KMS-11 (cell line): ENCODE measurements at regions not wholly inside any gene's neighbourhood (a gene's known extent, or its start where the extent isn't known, plus 50 kb on each side); places are given as distances from the start of the nearest gene placed in this dataset.

Experiments used
- H2AFZ ChIP-seq: fragments of 200-600 bp; sonication (generic); 2 replicates; pipeline ENCODE4 v1.6.1; 2016; ENCODE audit warnings: antibody characterized with exemption, mixed run types, low read depth
- H3K27ac ChIP-seq: fragments of 200-600 bp; sonication (generic); 2 replicates; pipeline ENCODE4 v1.6.1; 2016; ENCODE audit warnings: mild to moderate bottlenecking, mixed run types
- H3K27me3 ChIP-seq: fragments of 200-600 bp; sonication (generic); 2 replicates; pipeline ENCODE4 v1.6.1; 2017; ENCODE audit warnings: mild to moderate bottlenecking, low read depth, mixed run types, moderate library complexity; ENCODE audit not compliant: insufficient read depth
- H3K36me3 ChIP-seq: fragments of 200-600 bp; sonication (generic); 2 replicates; pipeline ENCODE4 v1.6.1; 2017; ENCODE audit warnings: mild to moderate bottlenecking, mixed run types; ENCODE audit not compliant: insufficient read depth
- H3K4me1 ChIP-seq: fragments of 200-600 bp; sonication (generic); 2 replicates; pipeline ENCODE4 v1.6.1; 2016; ENCODE audit warnings: mild to moderate bottlenecking, low read depth, mixed run types; ENCODE audit not compliant: poor library complexity, severe bottlenecking
- H3K4me2 ChIP-seq: fragments of 200-600 bp; sonication (generic); 2 replicates; pipeline ENCODE4 v1.7.0; 2016; ENCODE audit warnings: mild to moderate bottlenecking, mixed run types
- H3K4me3 ChIP-seq: fragments of 200-600 bp; sonication (generic); IDR thresholded peaks from 2 replicates; pipeline ENCODE4 v1.6.1; 2017; ENCODE audit warnings: low read depth, low read length, mixed read lengths; ENCODE audit not compliant: insufficient read depth
- H3K79me2 ChIP-seq: fragments of 200-600 bp; sonication (generic); 2 replicates; pipeline ENCODE4 v1.6.1; 2016; ENCODE audit warnings: low read depth, mixed run types; ENCODE audit not compliant: insufficient read depth
- H3K9ac ChIP-seq: fragments of 200-600 bp; sonication (generic); 2 replicates; pipeline ENCODE4 v1.6.1; 2016; ENCODE audit warnings: mild to moderate bottlenecking, mixed run types
- H4K20me1 ChIP-seq: fragments of 200-600 bp; sonication (generic); 2 replicates; pipeline ENCODE4 v1.6.1; 2016; ENCODE audit warnings: mild to moderate bottlenecking, mixed run types; ENCODE audit not compliant: insufficient read depth
- CTCF ChIP-seq: fragments of 200-600 bp; sonication (generic); conservative IDR thresholded peaks from 2 replicates; pipeline ENCODE4 v1.6.1; 2017; ENCODE audit warnings: low read depth, mild to moderate bottlenecking, antibody characterized with exemption, low read length, moderate library complexity, mixed read lengths

GRCh38 chr22:26748845-26749244 is 91.5 kb downstream of the MIAT start:
- Histone ChIP-seq H3K4me2 (no peak overlapping the region), H3K36me3 (no peaks in the 10 kb centered on the region), H3K4me1 (no peaks in the 10 kb centered on the region), H3K9ac (no peak overlapping the region), H3K27me3 (no peaks in the 10 kb centered on the region), H3K79me2 (no peaks in the 10 kb centered on the region), H4K20me1 (no peaks in the 10 kb centered on the region), H2AFZ (no peak overlapping the region), H3K4me3 (no peak overlapping the region), H3K27ac (no peak overlapping the region)
- TF ChIP-seq CTCF: no peak

- H3K27ac ChIP-seq: no peak overlapping the region
- H3K9ac ChIP-seq: no peak overlapping the region
- TF ChIP-seq CTCF: no peak
Observed at GRCh38 chr22:26751217-26751616, 93.8 kb downstream of the MIAT start.

GRCh38 chr22:26753125-26753862 is 95.9 kb downstream of the MIAT start:
- no peaks in the 10 kb centered on the region for H4K20me1 ChIP-seq
- TF ChIP-seq CTCF: no peak
- no peak overlapping the region for H3K4me3 ChIP-seq
- H3K27me3 ChIP-seq: no peaks in the 10 kb centered on the region
- no peak overlapping the region for H2AFZ ChIP-seq
- no peaks in the 10 kb centered on the region for H3K79me2 ChIP-seq
- H3K9ac ChIP-seq: no peak overlapping the region
- no peaks in the 10 kb centered on the region for H3K4me1 ChIP-seq
- no peaks in the 10 kb centered on the region for H3K36me3 ChIP-seq
- no peak overlapping the region for H3K27ac ChIP-seq
- H3K4me2 ChIP-seq: no peak overlapping the region

More at GRCh38 chr22:26751217-26751616, 93.8 kb downstream of the MIAT start:
- Histone ChIP-seq H3K4me2 (no peak overlapping the region), H3K36me3 (no peaks in the 10 kb centered on the region), H3K4me1 (no peaks in the 10 kb centered on the region), H3K4me3 (no peak overlapping the region), H3K79me2 (no peaks in the 10 kb centered on the region), H3K27me3 (no peaks in the 10 kb centered on the region), H2AFZ (no peak overlapping the region), H4K20me1 (no peaks in the 10 kb centered on the region)

GRCh38 chr22:26756675-26757293 is 99.4 kb downstream of the MIAT start:
- no peaks in the 10 kb centered on the region for H3K79me2 ChIP-seq
- H3K4me2 ChIP-seq: no peak overlapping the region
- H2AFZ ChIP-seq: no peak overlapping the region
- H3K4me1 ChIP-seq: no peaks in the 10 kb centered on the region
- H3K27ac ChIP-seq: no peak overlapping the region
- H3K9ac ChIP-seq: no peak overlapping the region
- no peaks in the 10 kb centered on the region for H4K20me1 ChIP-seq
- peak; percentile 72 for TF ChIP-seq CTCF
- no peak overlapping the region for H3K4me3 ChIP-seq
- H3K27me3 ChIP-seq: no peaks in the 10 kb centered on the region
- no peaks in the 10 kb centered on the region for H3K36me3 ChIP-seq
